ENCODE measurements at regions not wholly inside any gene's neighbourhood (a gene's known extent, or its start where the extent isn't known, plus 50 kb on each side); places are given as distances from the start of the nearest gene placed in this dataset.
"Not testable (repeated sequence)": the region's sequence is repeated elsewhere in the genome, so short reads cannot be mapped to it uniquely, and the experiment has no call there.

GRCh38 chr15:38103564-38103963 is 149.1 kb upstream of the SPRED1 start:
- no peak overlapping the region for H3K27ac ChIP-seq

GRCh38 chr15:38111070-38111469 is 141.6 kb upstream of the SPRED1 start:
- H3K27me3 ChIP-seq (replicated peaks; ENCODE audit: insufficient read depth): no peaks in the 10 kb centered on the region
- H3K36me3 ChIP-seq: no peaks in the 10 kb centered on the region
- WGBS: 53% methylated on average over 1 of the region's 1 CpG
- H3K27ac ChIP-seq: no peak overlapping the region
- TF ChIP-seq POLR2AphosphoS5 (IDR thresholded peaks at IDR 0.05) (no peak), POLR2A (IDR thresholded peaks at IDR 0.05) (no peak), CTCF (IDR thresholded peaks at IDR 0.05) (no peak)
- H3K4me1 ChIP-seq (replicated peaks): no peaks in the 10 kb centered on the region
- intact Hi-C loops (cut with DNase I): no loop called here
- no peak for DNase-seq (ENCODE audit: low spot score)
- H3K4me3 ChIP-seq: no peak overlapping the region
- H3K9me3 ChIP-seq: no peaks in the 10 kb centered on the region

More at GRCh38 chr15:38103564-38103963, 149.1 kb upstream of the SPRED1 start:
- 88% methylated on average over 1 of the region's 1 CpG for WGBS
- no peaks in the 10 kb centered on the region for H3K27me3 ChIP-seq (replicated peaks; ENCODE audit: insufficient read depth)
- intact Hi-C loops (cut with DNase I): no loop called here
- H3K36me3 ChIP-seq: no peaks in the 10 kb centered on the region
- no peak overlapping the region for H3K4me3 ChIP-seq
- TF ChIP-seq POLR2AphosphoS5 (IDR thresholded peaks at IDR 0.05) (no peak), CTCF (IDR thresholded peaks at IDR 0.05) (no peak), POLR2A (IDR thresholded peaks at IDR 0.05) (no peak)
- no peaks in the 10 kb centered on the region for H3K9me3 ChIP-seq
- DNase-seq (ENCODE audit: low spot score): no peak
- H3K4me1 ChIP-seq (replicated peaks): no peaks in the 10 kb centered on the region

GRCh38 chr15:38112406-38112805 is 140.2 kb upstream of the SPRED1 start:
- intact Hi-C loops (cut with DNase I): no loop called here
- 92% methylated on average over 6 of the region's 6 CpGs for WGBS
- no peak overlapping the region for H3K27ac ChIP-seq
- no peaks in the 10 kb centered on the region for H3K9me3 ChIP-seq
- TF ChIP-seq POLR2A (IDR thresholded peaks at IDR 0.05): no peak
- no peak for TF ChIP-seq CTCF (IDR thresholded peaks at IDR 0.05)
- no peak for TF ChIP-seq POLR2AphosphoS5 (IDR thresholded peaks at IDR 0.05)
- DNase-seq (ENCODE audit: low spot score): no peak
- H3K27me3 ChIP-seq (replicated peaks; ENCODE audit: insufficient read depth): no peaks in the 10 kb centered on the region
- no peaks in the 10 kb centered on the region for H3K36me3 ChIP-seq
- H3K4me1 ChIP-seq (replicated peaks): no peaks in the 10 kb centered on the region
- no peak overlapping the region for H3K4me3 ChIP-seq

GRCh38 chr15:38115121-38115520 is 137.5 kb upstream of the SPRED1 start:
- no peaks in the 10 kb centered on the region for H3K9me3 ChIP-seq
- WGBS: 93% methylated on average over 2 of the region's 2 CpGs
- no peaks in the 10 kb centered on the region for H3K36me3 ChIP-seq
- no peaks in the 10 kb centered on the region for H3K27me3 ChIP-seq (replicated peaks; ENCODE audit: insufficient read depth)
- intact Hi-C loops (cut with DNase I): no loop called here
- no peaks in the 10 kb centered on the region for H3K4me1 ChIP-seq (replicated peaks)
- TF ChIP-seq POLR2AphosphoS5 (IDR thresholded peaks at IDR 0.05) (no peak), CTCF (IDR thresholded peaks at IDR 0.05) (no peak), POLR2A (IDR thresholded peaks at IDR 0.05) (no peak)
- DNase-seq (ENCODE audit: low spot score): no peak
- no peak overlapping the region for H3K4me3 ChIP-seq
- no peak overlapping the region for H3K27ac ChIP-seq

- no peak for TF ChIP-seq POLR2AphosphoS5 (IDR thresholded peaks at IDR 0.05)
- no peak for TF ChIP-seq CTCF (IDR thresholded peaks at IDR 0.05)
- TF ChIP-seq POLR2A (IDR thresholded peaks at IDR 0.05): no peak
- H3K27me3 ChIP-seq (replicated peaks; ENCODE audit: insufficient read depth): no peaks in the 10 kb centered on the region
- DNase-seq (ENCODE audit: low spot score): no peak
- no peaks in the 10 kb centered on the region for H3K36me3 ChIP-seq
- H3K27ac ChIP-seq: no peak overlapping the region
- intact Hi-C loops (cut with DNase I): no loop called here
- no peaks in the 10 kb centered on the region for H3K9me3 ChIP-seq
- WGBS: 87% methylated on average over 1 of the region's 1 CpG
- no peak overlapping the region for H3K4me3 ChIP-seq
- no peaks in the 10 kb centered on the region for H3K4me1 ChIP-seq (replicated peaks)
These were observed 134.9 kb upstream of the SPRED1 start for GRCh38 chr15:38117781-38118180.

- 83% methylated on average over 3 of the region's 3 CpGs for WGBS
- H3K36me3 ChIP-seq; H3K4me1 ChIP-seq (replicated peaks); DNase-seq (ENCODE audit: low spot score); H3K27me3 ChIP-seq (replicated peaks; ENCODE audit: insufficient read depth); H3K27ac ChIP-seq; H3K4me3 ChIP-seq; H3K9me3 ChIP-seq; intact Hi-C loops (cut with DNase I): not testable (repeated sequence)
These were observed 132.8 kb upstream of the SPRED1 start for GRCh38 chr15:38119865-38120264.
